ENCODE measurements at regions not wholly inside any gene's neighbourhood (a gene's known extent, or its start where the extent isn't known, plus 50 kb on each side); places are given as distances from the start of the nearest gene placed in this dataset.

GRCh38 chr5:57696389-57696769, 213.8 kb upstream of the ACTBL2 start:
- no peaks in the 10 kb centered on the region for H3K4me1 ChIP-seq (ENCODE audit: control insufficient read depth in 1 of 2, extremely low read depth in 1 of 2, insufficient read depth in 2 of 2, low read length in 2 of 2)
- H3K27me3 ChIP-seq (replicated peaks in 1 of 2; ENCODE audit: control insufficient read depth in 2 of 2, extremely low read depth in 1 of 2, insufficient read depth in 2 of 2, low read length in 1 of 2), result no peaks in the 10 kb centered on the region
- H3K36me3 ChIP-seq (ENCODE audit: control insufficient read depth in 2 of 2, extremely low read depth in 1 of 2, insufficient read depth in 1 of 2, low read length in 1 of 2), result no peaks in the 10 kb centered on the region
- Mint-ChIP-seq H3K4me1 (no peaks in the 10 kb centered on the region), H3K27ac (no peak overlapping the region), H3K9me3 (no peaks in the 10 kb centered on the region), H3K27me3 (peaks cover 0 to 3% of the 10 kb centered on the region in 2 donors), H3K36me3 (no peaks in the 10 kb centered on the region), H3K4me3 (no peak overlapping the region)
- DNase-seq (no peak), ATAC-seq (replicated peaks in 1 of 4) (no peak)
- H3K27ac ChIP-seq (ENCODE audit: low read length), result no peak overlapping the region
- POLR2A ChIA-PET, result no interaction called here
- CTCF ChIA-PET, result no interaction called here
- H3K9me3 ChIP-seq, result no peaks in the 10 kb centered on the region
- no CpG with 5 or more reads among the region's 1 CpG for WGBS (ENCODE audit: insufficient coverage)
- no peak overlapping the region for H3K4me3 ChIP-seq (ENCODE audit: control insufficient read depth in 1 of 2, extremely low read depth in 1 of 2, low read length in 1 of 2)

- Mint-ChIP-seq H3K27me3 (peaks cover 0 to 3% of the 10 kb centered on the region in 2 donors), H3K27ac (no peak overlapping the region), H3K4me3 (no peak overlapping the region), H3K36me3 (no peaks in the 10 kb centered on the region), H3K9me3 (no peaks in the 10 kb centered on the region), H3K4me1 (no peaks in the 10 kb centered on the region)
- Histone ChIP-seq H3K36me3 (ENCODE audit: control insufficient read depth in 2 of 2, extremely low read depth in 1 of 2, insufficient read depth in 1 of 2, low read length in 1 of 2) (no peaks in the 10 kb centered on the region), H3K4me1 (ENCODE audit: control insufficient read depth in 1 of 2, extremely low read depth in 1 of 2, insufficient read depth in 2 of 2, low read length in 2 of 2) (no peaks in the 10 kb centered on the region), H3K27ac (ENCODE audit: low read length) (no peak overlapping the region), H3K9me3 (no peaks in the 10 kb centered on the region), H3K4me3 (ENCODE audit: control insufficient read depth in 1 of 2, extremely low read depth in 1 of 2, low read length in 1 of 2) (no peak overlapping the region), H3K27me3 (replicated peaks in 1 of 2; ENCODE audit: control insufficient read depth in 2 of 2, extremely low read depth in 1 of 2, insufficient read depth in 2 of 2, low read length in 1 of 2) (no peaks in the 10 kb centered on the region)
- ATAC-seq (replicated peaks in 1 of 4) (no peak), DNase-seq (no peak)
- ChIA-PET CTCF (no interaction called here), POLR2A (no interaction called here)
- no CpG with 5 or more reads among the region's 4 CpGs for WGBS (ENCODE audit: insufficient coverage)
Observed at GRCh38 chr5:57695706-57696388, 213.2 kb upstream of the ACTBL2 start.

- 60% methylated on average over 1 of the region's 5 CpGs for WGBS (ENCODE audit: insufficient coverage)
- Histone ChIP-seq H3K36me3 (ENCODE audit: control insufficient read depth in 2 of 2, extremely low read depth in 1 of 2, insufficient read depth in 1 of 2, low read length in 1 of 2) (no peaks in the 10 kb centered on the region), H3K9me3 (no peaks in the 10 kb centered on the region), H3K27me3 (replicated peaks in 1 of 2; ENCODE audit: control insufficient read depth in 2 of 2, extremely low read depth in 1 of 2, insufficient read depth in 2 of 2, low read length in 1 of 2) (no peaks in the 10 kb centered on the region), H3K4me1 (ENCODE audit: control insufficient read depth in 1 of 2, extremely low read depth in 1 of 2, insufficient read depth in 2 of 2, low read length in 2 of 2) (no peaks in the 10 kb centered on the region), H3K27ac (ENCODE audit: low read length) (no peak overlapping the region), H3K4me3 (ENCODE audit: control insufficient read depth in 1 of 2, extremely low read depth in 1 of 2, low read length in 1 of 2) (no peak overlapping the region)
- no peak overlapping the region for H3K27ac Mint-ChIP-seq
- H3K27me3 Mint-ChIP-seq, result peaks cover 0 to 3% of the 10 kb centered on the region in 2 donors
- ATAC-seq (replicated peaks in 1 of 4) (no peak), DNase-seq (no peak)
- no peak overlapping the region for H3K4me3 Mint-ChIP-seq
- no peaks in the 10 kb centered on the region for H3K36me3 Mint-ChIP-seq
- H3K4me1 Mint-ChIP-seq, result no peaks in the 10 kb centered on the region
- CTCF ChIA-PET, result no interaction called here
- H3K9me3 Mint-ChIP-seq, result no peaks in the 10 kb centered on the region
- POLR2A ChIA-PET, result no interaction called here
Observed at GRCh38 chr5:57695179-57695578, 212.6 kb upstream of the ACTBL2 start.

GRCh38 chr5:57693488-57694305, 211.1 kb upstream of the ACTBL2 start:
- H3K4me3 Mint-ChIP-seq, result no peak overlapping the region
- H3K4me1 Mint-ChIP-seq, result no peaks in the 10 kb centered on the region
- ChIA-PET POLR2A (no interaction called here), CTCF (interaction anchor here in 1 of 2 donors (0.5 kb wide), 1 partner anchor 1103 kb away, joined by 3 read pairs; no protein-coding TSS in a partner anchor)
- H3K9me3 Mint-ChIP-seq, result no peaks in the 10 kb centered on the region
- Histone ChIP-seq H3K4me1 (ENCODE audit: control insufficient read depth in 1 of 2, extremely low read depth in 1 of 2, insufficient read depth in 2 of 2, low read length in 2 of 2) (no peaks in the 10 kb centered on the region), H3K27ac (ENCODE audit: low read length) (no peak overlapping the region), H3K4me3 (ENCODE audit: control insufficient read depth in 1 of 2, extremely low read depth in 1 of 2, low read length in 1 of 2) (no peak overlapping the region), H3K9me3 (no peaks in the 10 kb centered on the region), H3K36me3 (ENCODE audit: control insufficient read depth in 2 of 2, extremely low read depth in 1 of 2, insufficient read depth in 1 of 2, low read length in 1 of 2) (no peaks in the 10 kb centered on the region), H3K27me3 (replicated peaks in 1 of 2; ENCODE audit: control insufficient read depth in 2 of 2, extremely low read depth in 1 of 2, insufficient read depth in 2 of 2, low read length in 1 of 2) (no peaks in the 10 kb centered on the region)
- WGBS (ENCODE audit: insufficient coverage), result 100% methylated on average over 1 of the region's 8 CpGs
- H3K36me3 Mint-ChIP-seq, result no peaks in the 10 kb centered on the region
- DNase-seq, result no peak
- peaks cover 0 to 7% of the 10 kb centered on the region in 2 donors for H3K27me3 Mint-ChIP-seq
- no peak for ATAC-seq (replicated peaks in 1 of 4)
- no peak overlapping the region for H3K27ac Mint-ChIP-seq

- Histone ChIP-seq H3K36me3 (ENCODE audit: control insufficient read depth in 2 of 2, extremely low read depth in 1 of 2, insufficient read depth in 1 of 2, low read length in 1 of 2) (no peaks in the 10 kb centered on the region), H3K4me1 (ENCODE audit: control insufficient read depth in 1 of 2, extremely low read depth in 1 of 2, insufficient read depth in 2 of 2, low read length in 2 of 2) (no peaks in the 10 kb centered on the region), H3K9me3 (no peaks in the 10 kb centered on the region), H3K27me3 (replicated peaks in 1 of 2; ENCODE audit: control insufficient read depth in 2 of 2, extremely low read depth in 1 of 2, insufficient read depth in 2 of 2, low read length in 1 of 2) (no peaks in the 10 kb centered on the region), H3K27ac (ENCODE audit: low read length) (no peak overlapping the region), H3K4me3 (ENCODE audit: control insufficient read depth in 1 of 2, extremely low read depth in 1 of 2, low read length in 1 of 2) (no peak overlapping the region)
- Mint-ChIP-seq H3K27me3 (peaks cover 0 to 7% of the 10 kb centered on the region in 2 donors), H3K36me3 (no peaks in the 10 kb centered on the region), H3K4me3 (no peak overlapping the region), H3K4me1 (no peaks in the 10 kb centered on the region), H3K9me3 (no peaks in the 10 kb centered on the region), H3K27ac (no peak overlapping the region)
- DNase-seq (no peak), ATAC-seq (replicated peaks in 1 of 4) (no peak)
- ChIA-PET CTCF (interaction anchor here in 1 of 2 donors (0.5 kb wide), 1 partner anchor 1103 kb away, joined by 3 read pairs; no protein-coding TSS in a partner anchor), POLR2A (no interaction called here)
- WGBS (ENCODE audit: insufficient coverage), result 60% methylated on average over 4 of the region's 6 CpGs
Observed at GRCh38 chr5:57692582-57693487, 210.2 kb upstream of the ACTBL2 start.

- no peaks in the 10 kb centered on the region for H3K9me3 ChIP-seq
- ATAC-seq (replicated peaks in 1 of 4), result no peak
Observed at GRCh38 chr5:57690724-57691123, 208.1 kb upstream of the ACTBL2 start.

More at GRCh38 chr5:57690724-57691123, 208.1 kb upstream of the ACTBL2 start:
- WGBS (ENCODE audit: insufficient coverage), result no CpG with 5 or more reads among the region's 2 CpGs
- Histone ChIP-seq H3K4me3 (ENCODE audit: control insufficient read depth in 1 of 2, extremely low read depth in 1 of 2, low read length in 1 of 2) (no peak overlapping the region), H3K36me3 (ENCODE audit: control insufficient read depth in 2 of 2, extremely low read depth in 1 of 2, insufficient read depth in 1 of 2, low read length in 1 of 2) (no peaks in the 10 kb centered on the region), H3K27me3 (replicated peaks in 1 of 2; ENCODE audit: control insufficient read depth in 2 of 2, extremely low read depth in 1 of 2, insufficient read depth in 2 of 2, low read length in 1 of 2) (no peaks in the 10 kb centered on the region), H3K4me1 (ENCODE audit: control insufficient read depth in 1 of 2, extremely low read depth in 1 of 2, insufficient read depth in 2 of 2, low read length in 2 of 2) (no peaks in the 10 kb centered on the region), H3K27ac (ENCODE audit: low read length) (no peak overlapping the region)
- POLR2A ChIA-PET, result no interaction called here
- CTCF ChIA-PET, result no interaction called here
- Mint-ChIP-seq H3K4me1 (no peaks in the 10 kb centered on the region), H3K9me3 (no peaks in the 10 kb centered on the region), H3K27ac (no peak overlapping the region), H3K4me3 (no peak overlapping the region), H3K36me3 (no peaks in the 10 kb centered on the region), H3K27me3 (peaks cover 0 to 7% of the 10 kb centered on the region in 2 donors)
- no peak for DNase-seq
